Esophagus (tissue), 2 donors: ENCODE measurements at regions not wholly inside any gene's neighbourhood (a gene's known extent, or its start where the extent isn't known, plus 50 kb on each side); places are given as distances from the start of the nearest gene placed in this dataset.
"Not testable (repeated sequence)": the region's sequence is repeated elsewhere in the genome, so short reads cannot be mapped to it uniquely, and the experiment has no call there.

Experiments
- H3K27ac ChIP-seq, 2 donors: one replicate each; pipeline ENCODE4 v1.5.1; 2013; ENCODE audit warnings: low read depth in 2 of 2, mild to moderate bottlenecking in 2 of 2, inconsistent platforms in 1 of 2, low read length in 1 of 2, moderate library complexity in 1 of 2
- H3K27me3 ChIP-seq, 2 donors: one replicate each; pipeline ENCODE4 v1.6.1; 2013; ENCODE audit warnings: low read length in 2 of 2, control low read depth in 1 of 2, mild to moderate bottlenecking in 1 of 2; ENCODE audit not compliant: insufficient read depth in 2 of 2, control insufficient read depth in 1 of 2
- H3K36me3 ChIP-seq, 2 donors: one replicate each; pipeline ENCODE4 v1.6.1; 2013; ENCODE audit warnings: low read length in 1 of 2; ENCODE audit not compliant: control insufficient read depth in 2 of 2, insufficient read depth in 2 of 2
- H3K4me1 ChIP-seq, 2 donors: one replicate each; pipeline ENCODE4 v1.6.1; 2013; ENCODE audit warnings: low read length in 1 of 2; ENCODE audit not compliant: control insufficient read depth in 2 of 2, insufficient read depth in 2 of 2
- H3K4me3 ChIP-seq, 2 donors: one replicate each; pipeline ENCODE4 v1.5.1; 2013; ENCODE audit warnings: low read length in 2 of 2, mild to moderate bottlenecking in 2 of 2, low read depth in 1 of 2, moderate library complexity in 1 of 2
- H3K9me3 ChIP-seq, 2 donors: one replicate each; pipeline ENCODE4 v1.6.1; 2013; ENCODE audit warnings: mild to moderate bottlenecking in 2 of 2, low read depth in 1 of 2, low read length in 1 of 2, moderate library complexity in 1 of 2; ENCODE audit not compliant: control insufficient read depth in 2 of 2, insufficient read depth in 1 of 2
- WGBS, 2 donors: extraction: QIAGEN DNeasy Blood & Tissue Kit; methylation state at CpG; one replicate each; pipeline ENCODE4 v1.1.7; 2013; 5-methylcytosine and 5-hydroxymethylcytosine counted together
- donor health status: healthy with polysubstance abuse.
- donor health status: Bipolar disorder and iron deficiency.

- Histone ChIP-seq H3K4me3 (no peak overlapping the region), H3K4me1 (no peaks in the 10 kb centered on the region), H3K9me3 (no peaks in the 10 kb centered on the region), H3K27me3 (no peaks in the 10 kb centered on the region), H3K36me3 (no peaks in the 10 kb centered on the region), H3K27ac (no peak overlapping the region)
- WGBS, 2 donors: 85 to 90% methylated on average over 2 of the region's 2 CpGs
Measured at GRCh38 chr5:91770400-91770799, 387.3 kb upstream of the ARRDC3 start.

- 93 to 94% methylated on average over 4 of the region's 4 CpGs for WGBS, 2 donors
- not testable (repeated sequence) for H3K27ac ChIP-seq, H3K4me1 ChIP-seq, H3K4me3 ChIP-seq, H3K9me3 ChIP-seq, H3K27me3 ChIP-seq, H3K36me3 ChIP-seq
Measured at GRCh38 chr5:91757383-91757782, 374.3 kb upstream of the ARRDC3 start.

- Histone ChIP-seq H3K4me3 (no peak overlapping the region), H3K4me1 (no peaks in the 10 kb centered on the region), H3K36me3 (no peaks in the 10 kb centered on the region), H3K9me3 (no peaks in the 10 kb centered on the region), H3K27me3 (no peaks in the 10 kb centered on the region), H3K27ac (no peak overlapping the region)
- WGBS, 2 donors: 64 to 80% methylated on average over 1 of the region's 1 CpG
Measured at GRCh38 chr5:91754990-91755389, 371.9 kb upstream of the ARRDC3 start.

GRCh38 chr5:91744470-91744869, 361.4 kb upstream of the ARRDC3 start:
- H3K4me1 ChIP-seq, H3K27me3 ChIP-seq, H3K27ac ChIP-seq, H3K9me3 ChIP-seq, H3K4me3 ChIP-seq, H3K36me3 ChIP-seq: not testable (repeated sequence)
- WGBS, 2 donors: 76 to 82% methylated on average over 5 of the region's 5 CpGs

- Histone ChIP-seq H3K27ac (no peak overlapping the region), H3K4me1 (no peaks in the 10 kb centered on the region), H3K27me3 (no peaks in the 10 kb centered on the region), H3K9me3 (no peaks in the 10 kb centered on the region), H3K4me3 (no peak overlapping the region), H3K36me3 (no peaks in the 10 kb centered on the region)
- WGBS, 2 donors: 61 to 62% methylated on average over 3 of the region's 3 CpGs
Measured at GRCh38 chr5:91742550-91742949, 359.4 kb upstream of the ARRDC3 start.

- Histone ChIP-seq H3K27me3 (no peaks in the 10 kb centered on the region), H3K9me3 (no peaks in the 10 kb centered on the region), H3K4me1 (no peaks in the 10 kb centered on the region), H3K27ac (no peak overlapping the region), H3K4me3 (no peak overlapping the region), H3K36me3 (no peaks in the 10 kb centered on the region)
- WGBS, 2 donors: 71 to 75% methylated on average over 7 of the region's 7 CpGs
Measured at GRCh38 chr5:91741764-91742505, 358.8 kb upstream of the ARRDC3 start.

- H3K4me1 ChIP-seq: no peaks in the 10 kb centered on the region
- no peaks in the 10 kb centered on the region for H3K36me3 ChIP-seq
- 69 to 74% methylated on average over 1 of the region's 1 CpG for WGBS, 2 donors
- H3K4me3 ChIP-seq: no peak overlapping the region
- H3K27me3 ChIP-seq: no peaks in the 10 kb centered on the region
- no peaks in the 10 kb centered on the region for H3K9me3 ChIP-seq
- H3K27ac ChIP-seq: no peak overlapping the region
Measured at GRCh38 chr5:91730026-91730425, 346.9 kb upstream of the ARRDC3 start.

GRCh38 chr5:91727463-91727862, 344.3 kb upstream of the ARRDC3 start:
- Histone ChIP-seq H3K36me3 (no peaks in the 10 kb centered on the region), H3K27ac (no peak overlapping the region), H3K4me3 (no peak overlapping the region), H3K9me3 (no peaks in the 10 kb centered on the region), H3K27me3 (no peaks in the 10 kb centered on the region), H3K4me1 (no peaks in the 10 kb centered on the region)
- 21 to 27% methylated on average over 1 of the region's 1 CpG for WGBS, 2 donors

- no peaks in the 10 kb centered on the region for H3K27me3 ChIP-seq
- WGBS, 2 donors: 80 to 81% methylated on average over 8 of the region's 8 CpGs
Measured at GRCh38 chr5:91722736-91723467, 339.8 kb upstream of the ARRDC3 start.

GRCh38 chr5:91712718-91713117, 329.6 kb upstream of the ARRDC3 start:
- no peaks in the 10 kb centered on the region for H3K4me1 ChIP-seq
- no peaks in the 10 kb centered on the region for H3K27me3 ChIP-seq
- H3K4me3 ChIP-seq: no peak overlapping the region
- no peaks in the 10 kb centered on the region for H3K36me3 ChIP-seq
- no peak overlapping the region for H3K27ac ChIP-seq
- no peaks in the 10 kb centered on the region for H3K9me3 ChIP-seq

More at GRCh38 chr5:91722736-91723467, 339.8 kb upstream of the ARRDC3 start:
- H3K4me1 ChIP-seq: no peaks in the 10 kb centered on the region
- no peak overlapping the region for H3K27ac ChIP-seq
- H3K4me3 ChIP-seq: no peak overlapping the region
- H3K36me3 ChIP-seq: no peaks in the 10 kb centered on the region
- H3K9me3 ChIP-seq: no peaks in the 10 kb centered on the region
